ENCODE measurements at regions not wholly inside any gene's neighbourhood (a gene's known extent, or its start where the extent isn't known, plus 50 kb on each side); places are given as distances from the start of the nearest gene placed in this dataset.

- no peak for DNase-seq
Measured at GRCh38 chr3:188940573-188940932, 231.2 kb upstream of the TPRG1 start.

GRCh38 chr3:188941103-188941502 lies 230.7 kb upstream of the TPRG1 start:
- no peak for DNase-seq

- DNase-seq = no peak
Measured at GRCh38 chr3:188942191-188942590, 229.6 kb upstream of the TPRG1 start.

GRCh38 chr3:188943591-188943990 lies 228.2 kb upstream of the TPRG1 start:
- no peak for DNase-seq

GRCh38 chr3:188944108-188944507 lies 227.7 kb upstream of the TPRG1 start:
- no peak for DNase-seq

- no peak for DNase-seq
Measured at GRCh38 chr3:188946351-188947240, 225.2 kb upstream of the TPRG1 start.

GRCh38 chr3:188947401-188948280 lies 224.1 kb upstream of the TPRG1 start:
- peak; percentile 98 to 99 for DNase-seq

- peak; percentile 44 to 70 for DNase-seq
Measured at GRCh38 chr3:188948281-188948996, 223.3 kb upstream of the TPRG1 start.

GRCh38 chr3:188948997-188949389 lies 222.8 kb upstream of the TPRG1 start:
- DNase-seq = no peak

GRCh38 chr3:188949456-188949855 lies 222.3 kb upstream of the TPRG1 start:
- no peak for DNase-seq

- DNase-seq = no peak
Measured at GRCh38 chr3:188949996-188950395, 221.8 kb upstream of the TPRG1 start.

GRCh38 chr3:188950832-188951489 lies 220.8 kb upstream of the TPRG1 start:
- no peak for DNase-seq

GRCh38 chr3:188951734-188952133 lies 220.0 kb upstream of the TPRG1 start:
- DNase-seq = no peak

- peak; percentile 90 to 92 for DNase-seq
Measured at GRCh38 chr3:188954590-188955208, 217.1 kb upstream of the TPRG1 start.

GRCh38 chr3:188955919-188956318 lies 215.9 kb upstream of the TPRG1 start:
- DNase-seq = no peak

GRCh38 chr3:188956839-188957489 lies 214.8 kb upstream of the TPRG1 start:
- peak; percentile 28 to 77 for DNase-seq

GRCh38 chr3:188959013-188959412 lies 212.8 kb upstream of the TPRG1 start:
- no peak for DNase-seq

- DNase-seq = no peak
Measured at GRCh38 chr3:188962253-188963247, 209.2 kb upstream of the TPRG1 start.

GRCh38 chr3:188964957-188965356 lies 206.8 kb upstream of the TPRG1 start:
- no peak for DNase-seq

- no peak for DNase-seq
Measured at GRCh38 chr3:188972310-188972709, 199.5 kb upstream of the TPRG1 start.

Measured in NCI-H446 (cell line).